Upper lobe of left lung (tissue), 4 donors: ENCODE measurements at regions not wholly inside any gene's neighbourhood (a gene's known extent, or its start where the extent isn't known, plus 50 kb on each side); places are given as distances from the start of the nearest gene placed in this dataset.

Experiments
- CTCF ChIP-seq, 6 experiments: fragments of 450-650 bp in 4 of 6; fragments of 200-600 bp in 2 of 6; sonication (generic) in 2 of 6; IDR thresholded peaks; one replicate each; pipeline ENCODE4 v1.5.1; 2016 to 2019; ENCODE audit warnings: antibody characterized with exemption in 6 of 6
- POLR2A ChIP-seq, 4 donors: fragments of 450-650 bp; IDR thresholded peaks; one replicate each; pipeline ENCODE4 v1.5.1; 2016 to 2017; ENCODE audit warnings: antibody characterized with exemption in 4 of 4, mild to moderate bottlenecking in 2 of 4

- no peak for TF ChIP-seq CTCF (IDR thresholded peaks at IDR 0.05)
- TF ChIP-seq POLR2A (IDR thresholded peaks at IDR 0.05), result no peak
Observed at GRCh38 chr13:74077375-74077774, 56.8 kb downstream of the KLF12 start.
